C4-2B (cell line): ENCODE measurements at regions not wholly inside any gene's neighbourhood (a gene's known extent, or its start where the extent isn't known, plus 50 kb on each side); places are given as distances from the start of the nearest gene placed in this dataset.

Experiments
- CTCF ChIP-seq: fragments of 450-650 bp; conservative IDR thresholded peaks from 2 replicates; pipeline ENCODE4 v1.5.1; 2017; ENCODE audit warnings: mild to moderate bottlenecking
- ZFX ChIP-seq: fragments of 450-650 bp; IDR thresholded peaks from 2 replicates; pipeline ENCODE4 v1.6.1; 2017

GRCh38 chr1:5769146-5769545 is 223.1 kb downstream of the NPHP4 start:
- TF ChIP-seq CTCF (no peak), ZFX (no peak)
